Heart left ventricle (tissue), 16 donors: ENCODE measurements at regions not wholly inside any gene's neighbourhood (a gene's known extent, or its start where the extent isn't known, plus 50 kb on each side); places are given as distances from the start of the nearest gene placed in this dataset.

Experiments used
- ATAC-seq, 4 donors: fragments of 200-7000 bp; cut with Tn5 transposase; one replicate each; pipeline ENCODE4 v1.9.1; 2020 to 2022; ENCODE audit warnings: moderate library complexity in 4 of 4, mild to moderate bottlenecking in 3 of 4, moderate number of reproducible peaks in 1 of 4
- DNase-seq, 5 donors: peaks; one replicate each; pipeline ENCODE4 v3.0.0-alpha.2; 2020
- H3K27ac ChIP-seq, 12 donors: fragments of 200-600 bp; sonication (generic) in 4 of 12; one replicate each; pipeline versions ENCODE4 v1.5.0 to v1.8.0; 2016 to 2022; ENCODE audit warnings: mild to moderate bottlenecking in 2 of 12
- H3K27me3 ChIP-seq, 9 donors: fragments of 200-600 bp; sonication (generic) in 2 of 9; one replicate each; pipeline versions ENCODE4 v1.5.1 to v1.8.0; 2016 to 2022; ENCODE audit warnings: mild to moderate bottlenecking in 3 of 9
- H3K36me3 ChIP-seq, 9 donors: fragments of 200-600 bp; sonication (generic) in 2 of 9; one replicate each; pipeline versions ENCODE4 v1.5.0 to v1.8.0; 2018 to 2022; ENCODE audit warnings: mild to moderate bottlenecking in 2 of 9
- H3K4me1 ChIP-seq, 12 donors: fragments of 200-600 bp; sonication (generic) in 4 of 12; one replicate each; pipeline versions ENCODE4 v1.5.0 to v1.8.0; 2016 to 2022; ENCODE audit warnings: mild to moderate bottlenecking in 3 of 12
- H3K4me3 ChIP-seq, 12 donors: fragments of 200-600 bp; sonication (generic) in 4 of 12; one replicate each; pipeline versions ENCODE4 v1.5.0 to v1.8.0; 2017 to 2022; ENCODE audit warnings: mild to moderate bottlenecking in 9 of 12, moderate library complexity in 4 of 12
- H3K9me3 ChIP-seq, 12 donors: fragments of 200-600 bp; sonication (generic) in 4 of 12; one replicate each; pipeline versions ENCODE4 v1.5.0 to v1.8.0; 2016 to 2022; ENCODE audit warnings: mild to moderate bottlenecking in 1 of 12
- CTCF ChIP-seq, 12 donors: fragments of 200-600 bp; sonication (generic) in 4 of 12; IDR thresholded peaks; one replicate each; pipeline versions ENCODE4 v1.5.0 to v1.8.0; 2018 to 2022; ENCODE audit warnings: antibody characterized with exemption in 12 of 12, mild to moderate bottlenecking in 5 of 12
- POLR2A ChIP-seq, 2 donors: fragments of 450-650 bp; IDR thresholded peaks; one replicate each; pipeline ENCODE4 v1.6.1; 2017; ENCODE audit warnings: antibody characterized with exemption in 2 of 2, mild to moderate bottlenecking in 2 of 2, moderate library complexity in 2 of 2
- WGBS, 4 donors: extraction: QIAGEN DNeasy Blood & Tissue Kit in 2 of 4; methylation state at CpG; one replicate each; pipeline versions ENCODE4 v1.1.5 to v1.1.7; 2013 to 2018; 5-methylcytosine and 5-hydroxymethylcytosine counted together
- intact Hi-C, 10 donors: fragments of 100-400 bp; cut with DNase I; formaldehyde crosslinking; loops; one replicate each; pipeline versions ENCODE4 v1.11.1 to v1.14.2; 2022
- donor health status: ischemic (EF 13 %, LVEDD 7.1; RV severe dilation, severe dysfunction).
- donor health status: healthy with polysubstance abuse.
- donor health status: DM: no; HTN: yes; CAD: no.
- donor health status: DM: no; HTN: no; CAD: no.
- donor health status: ischemic (EF 25% LVEDD 6.9; RV normal size, moderate dysfunction).
- donor health status: ischemic (EF 25% LVEDD 5.7; RV mildly dilated, moderate dysfunction).
- donor health status: healthy.
- donor health status: DM: yes; HTN: yes; CAD: no.
- donor health status: ischemic (EF 35%, LVEDD 5.7; RV mildly dilated, moderate dysfunction).
- donor health status: nonischemic (EF 11% LVEDD 7.7; RV severe dilation, severe dysfunction).
- donor health status: DM: yes; HTN: yes; CAD: no.
- donor health status: PGD.
- donor health status: ischemic (EF 29% LVEDD 5.4; RV normal size, mild dysfunction).
- donor health status: nonischemic (EF 23%, LVEDD 6.1; RV moderate dilation, normal function).

DNA sequence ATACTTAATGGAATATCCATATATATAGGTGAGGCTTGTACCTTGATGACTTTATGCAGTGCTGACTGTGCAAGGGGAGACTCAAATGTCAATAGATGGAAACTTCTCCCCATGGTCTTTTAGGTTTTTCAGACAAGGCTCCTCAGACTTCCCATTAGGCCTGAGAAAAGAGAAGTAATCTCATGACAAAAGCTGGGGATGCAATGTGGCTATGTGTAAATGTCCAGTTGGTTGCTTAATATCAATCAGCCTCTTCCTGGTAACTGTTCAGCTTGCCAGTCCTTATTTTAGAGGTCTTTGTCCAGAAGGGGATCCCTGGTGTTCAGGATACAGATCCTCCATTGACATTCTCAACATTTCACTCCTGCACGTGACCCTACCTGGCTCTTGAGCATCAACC is 621.1 kb upstream of the CDH18 start:
- 78 to 85% (median 82%) methylated on average over 1 of the region's 1 CpG for WGBS, 4 donors

GRCh38 chr5:20608567-20608966 is 620.6 kb upstream of the CDH18 start:
- intact Hi-C loops: no loop called here
- no peaks in the 10 kb centered on the region for H3K27me3 ChIP-seq
- no peak for ATAC-seq
- H3K9me3 ChIP-seq: peaks cover 0 to 7% (median 0%) of the 10 kb centered on the region in 12 donors
- no peaks in the 10 kb centered on the region for H3K36me3 ChIP-seq
- no peak overlapping the region for H3K4me3 ChIP-seq
- TF ChIP-seq POLR2A (IDR thresholded peaks at IDR 0.05) (no peak), CTCF (IDR thresholded peaks at IDR 0.05) (no peak)
- no peaks in the 10 kb centered on the region for H3K4me1 ChIP-seq
- no peak overlapping the region for H3K27ac ChIP-seq
- DNase-seq: no peak

More for the DNA sequence above, 621.1 kb upstream of the CDH18 start:
- DNase-seq (no peak), ATAC-seq (no peak)
- intact Hi-C loops: no loop called here
- Histone ChIP-seq H3K27ac (no peak overlapping the region), H3K36me3 (no peaks in the 10 kb centered on the region), H3K4me1 (no peaks in the 10 kb centered on the region), H3K9me3 (peaks cover 0 to 6% (median 0%) of the 10 kb centered on the region in 12 donors), H3K4me3 (no peak overlapping the region), H3K27me3 (no peaks in the 10 kb centered on the region)
- TF ChIP-seq POLR2A (IDR thresholded peaks at IDR 0.05) (no peak), CTCF (IDR thresholded peaks at IDR 0.05) (no peak)

DNA sequence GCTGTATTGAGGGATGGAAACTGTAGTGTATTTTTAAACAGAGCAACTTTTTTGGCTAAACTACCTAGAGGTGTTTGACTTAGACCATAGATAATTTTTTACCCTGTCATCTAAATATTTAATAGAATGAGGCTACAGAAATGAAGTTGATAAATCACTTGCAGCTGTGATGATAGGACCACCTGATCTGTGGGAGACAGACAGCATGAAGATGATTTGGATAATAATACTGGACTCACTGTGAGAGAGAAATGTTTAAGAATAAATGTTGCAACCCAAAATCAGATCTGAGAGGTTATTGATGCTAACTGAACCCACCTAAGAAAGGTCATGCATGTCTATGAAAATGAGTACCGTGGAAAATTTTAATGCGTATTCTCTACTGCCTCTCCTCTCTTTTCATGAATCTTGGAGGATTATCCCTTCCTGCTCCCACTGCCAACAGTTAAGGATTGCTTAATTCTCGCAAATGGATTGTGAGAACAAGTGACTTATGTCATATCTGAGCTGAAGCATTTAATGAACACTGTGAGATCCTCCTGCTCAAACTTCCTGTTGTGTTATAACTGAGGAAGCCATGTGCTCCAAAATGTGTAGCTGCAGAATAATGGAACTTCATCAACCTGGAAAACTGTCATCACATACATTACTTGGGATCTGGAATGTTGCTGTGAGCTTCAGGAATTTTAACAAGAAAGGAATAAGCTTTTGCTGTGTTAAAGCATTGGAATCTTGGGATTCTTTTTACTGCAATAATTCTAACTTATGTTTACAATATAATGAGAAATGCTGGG is 617.9 kb upstream of the CDH18 start:
- no peak overlapping the region for H3K4me3 ChIP-seq
- H3K9me3 ChIP-seq: peaks cover 0 to 26% (median 3%) of the 10 kb centered on the region in 12 donors
- H3K27me3 ChIP-seq: no peaks in the 10 kb centered on the region
- no peaks in the 10 kb centered on the region for H3K4me1 ChIP-seq
- no peaks in the 10 kb centered on the region for H3K36me3 ChIP-seq
- 69 to 73% (median 71%) methylated on average over 3 of the region's 3 CpGs for WGBS, 4 donors
- intact Hi-C loops: no loop called here
- ATAC-seq (peak in 3 of 4 donors; percentile 26 to 80 (median 77)), DNase-seq (no peak)
- no peak for TF ChIP-seq POLR2A (IDR thresholded peaks at IDR 0.05)
- TF ChIP-seq CTCF (IDR thresholded peaks at IDR 0.05): no peak
- peak overlapping the region in 2 of 12 donors; percentile 39 to 40 for H3K27ac ChIP-seq

DNA sequence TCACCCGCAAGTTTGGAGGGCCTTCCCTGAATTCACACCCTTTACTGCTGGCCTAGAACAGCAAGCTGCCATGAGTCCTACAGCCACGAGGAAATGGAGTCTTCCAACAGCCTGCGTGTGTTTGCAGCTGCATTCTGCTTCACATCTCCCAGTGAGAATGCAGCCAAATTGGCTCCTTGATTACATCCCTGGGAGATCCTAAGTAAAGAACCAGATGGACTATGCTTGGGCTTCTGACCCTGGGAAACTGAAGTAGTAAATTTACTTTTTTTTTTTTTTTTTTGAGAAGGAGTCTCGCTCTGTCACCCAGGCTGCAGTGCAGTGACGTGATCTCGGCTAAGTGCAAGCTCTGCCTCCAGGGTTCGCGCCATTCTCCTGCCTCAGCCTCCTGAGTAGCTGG is 617.0 kb upstream of the CDH18 start:
- TF ChIP-seq POLR2A (IDR thresholded peaks at IDR 0.05) (no peak), CTCF (IDR thresholded peaks at IDR 0.05) (no peak)
- intact Hi-C loops: no loop called here
- 64 to 73% (median 70%) methylated on average over 8 of the region's 8 CpGs for WGBS, 4 donors
- Histone ChIP-seq H3K4me3 (no peak overlapping the region), H3K4me1 (no peaks in the 10 kb centered on the region), H3K36me3 (no peaks in the 10 kb centered on the region), H3K27ac (peak overlapping the region in 2 of 12 donors; percentile 20 to 40), H3K9me3 (peaks cover 0 to 26% (median 3%) of the 10 kb centered on the region in 12 donors), H3K27me3 (no peaks in the 10 kb centered on the region)
- ATAC-seq (peak; percentile 49 to 88 (median 82)), DNase-seq (peak in 2 of 5 donors; percentile 27 to 50)
